ENCODE measurements at regions not wholly inside any gene's neighbourhood (a gene's known extent, or its start where the extent isn't known, plus 50 kb on each side); places are given as distances from the start of the nearest gene placed in this dataset.

DNA sequence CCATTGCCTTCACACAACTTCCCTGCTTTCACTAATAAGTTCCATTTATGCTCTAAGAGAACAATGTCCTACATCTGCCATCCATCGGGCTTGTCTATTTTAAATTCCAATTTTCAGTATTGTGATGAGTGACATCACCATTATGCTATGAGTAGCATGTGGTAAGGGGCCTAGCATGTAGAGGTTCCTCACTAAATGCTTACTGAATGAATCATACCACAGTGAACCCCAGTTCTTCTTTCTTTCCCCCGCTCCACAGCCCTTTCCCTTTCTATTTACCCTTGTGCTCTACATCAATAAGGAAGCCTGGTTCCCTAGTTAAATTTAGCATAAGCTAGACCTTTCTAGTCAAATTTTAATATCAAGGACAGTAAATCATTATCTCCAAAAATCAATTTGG lies 195.0 kb upstream of the RGS18 start:
- dilution Hi-C loops (cut with HindIII; ENCODE audit: low sequenced_read_pairs, unreplicated experiment), result no loop called here

More for the DNA sequence above, 195.0 kb upstream of the RGS18 start:
- ChIA-PET POLR2A (ENCODE audit: unreplicated experiment) (no interaction called here), CTCF (interaction anchor here (0.8 kb wide), 1 partner anchor 341 kb away, joined by 3 read pairs; no protein-coding TSS in a partner anchor)
- Histone ChIP-seq H3K56ac (ENCODE audit: extremely low read depth, insufficient read depth, low read length) (no peak overlapping the region), H2AK5ac (ENCODE audit: low read depth, low read length) (no peak overlapping the region), H3K4me1 (ENCODE audit: control insufficient read depth, insufficient read depth, low read length) (no peaks in the 10 kb centered on the region), H3K18ac (ENCODE audit: low read depth, low read length) (no peak overlapping the region), H2BK5ac (ENCODE audit: low read depth, low read length, poor library complexity, severe bottlenecking) (no peak overlapping the region), H3K27me3 (ENCODE audit: control insufficient read depth, insufficient read depth, low read length) (no peaks in the 10 kb centered on the region), H3K4me2 (ENCODE audit: low read depth, low read length) (peak overlapping the region; percentile 1; the same call in 1 of the 2 replicates), H3K36me3 (ENCODE audit: control insufficient read depth, insufficient read depth, low read length) (no peaks in the 10 kb centered on the region), H2BK120ac (ENCODE audit: low read depth, low read length) (no peak overlapping the region), H4K5ac (ENCODE audit: low read depth, low read length) (no peak overlapping the region), H4K20me1 (ENCODE audit: insufficient read depth, low read length) (no peaks in the 10 kb centered on the region), H3K23ac (ENCODE audit: low read depth, low read length) (no peak overlapping the region), H2BK15ac (ENCODE audit: low read depth, low read length) (no peak overlapping the region), H3K9me1 (ENCODE audit: insufficient read depth, low read length) (0 out of 2 replicates have a peak, but pooled peaks cover 3% of the 10 kb centered on the region), H4K8ac (ENCODE audit: low read depth in 2 of 2, low read length in 2 of 2) (peak overlapping the region in 1 of 2 experiments; percentile 8; a peak in 1 of 4 replicates), H3K79me1 (ENCODE audit: low read depth in 1 of 2, low read length in 2 of 2) (no peaks in the 10 kb centered on the region), H3K4ac (ENCODE audit: low read depth, low read length) (no peak overlapping the region), H3K14ac (replicated peaks; ENCODE audit: low read depth, low read length) (no peak overlapping the region), H3K4me3 (ENCODE audit: insufficient read depth, low read depth, low read length) (no peak overlapping the region), H3K27ac (ENCODE audit: insufficient read depth, low read length) (no peak overlapping the region), H2AFZ (replicated peaks; ENCODE audit: low read length, poor library complexity) (no peak overlapping the region), H2AK9ac (replicated peaks; ENCODE audit: low read depth, low read length, poor library complexity) (no peak overlapping the region), H4K91ac (ENCODE audit: insufficient read depth, low read depth, low read length) (no peak overlapping the region), H2BK20ac (ENCODE audit: low read depth, low read length) (no peak overlapping the region), H3K9me3 (ENCODE audit: control insufficient read depth, insufficient read depth, low read length) (no peaks in the 10 kb centered on the region), H3K9ac (ENCODE audit: low read depth, low read length) (no peak overlapping the region)
- intact Hi-C loops (cut with micrococcal nuclease) (no loop called here), in situ Hi-C loops (cut with MboI; ENCODE audit: low sequenced_read_pairs) (no loop called here)
- 80% methylated on average over 1 of the region's 2 CpGs; no CpG with 5 or more reads in 1 of the 2 experiments for WGBS, 2 experiments (ENCODE audit: extremely low coverage in 2 of 2, insufficient read length in 1 of 2)
- BruUV-seq (replicated peaks), result no TSS peak
- DNase-seq (peak; percentile 59), ATAC-seq (ENCODE audit: low read depth) (peak; percentile 40)
- TF ChIP-seq CHD1 (IDR thresholded peaks at IDR 0.05; ENCODE audit: low read depth, low read length) (no peak), POLR2A (IDR thresholded peaks at IDR 0.05; ENCODE audit: low read depth, low read length) (no peak), FOS (IDR thresholded peaks at IDR 0.05; ENCODE audit: low read depth, low read length) (no peak), MXI1 (IDR thresholded peaks at IDR 0.05; ENCODE audit: borderline replicate concordance, low read depth, low read length) (no peak), RAD21 (IDR thresholded peaks at IDR 0.05; ENCODE audit: low read length) (no peak), RCOR1 (IDR thresholded peaks at IDR 0.05; ENCODE audit: insufficient replicate concordance, low read length) (no peak), MAZ (IDR thresholded peaks at IDR 0.05; ENCODE audit: borderline replicate concordance, low read depth, low read length) (no peak), RFX5 (IDR thresholded peaks at IDR 0.05; ENCODE audit: low read depth, low read length) (no peak), NFE2L2 (IDR thresholded peaks at IDR 0.05; ENCODE audit: low read depth, low read length) (no peak), MAFK (IDR thresholded peaks at IDR 0.05; ENCODE audit: low read depth, low read length) (no peak), BHLHE40 (IDR thresholded peaks at IDR 0.05; ENCODE audit: low read depth, low read length) (no peak), SMC3 (IDR thresholded peaks at IDR 0.05; ENCODE audit: low read depth, low read length) (no peak), CEBPB (IDR thresholded peaks at IDR 0.05; ENCODE audit: low read depth, low read length) (no peak)
- TF ChIP-seq, protein P1, sequence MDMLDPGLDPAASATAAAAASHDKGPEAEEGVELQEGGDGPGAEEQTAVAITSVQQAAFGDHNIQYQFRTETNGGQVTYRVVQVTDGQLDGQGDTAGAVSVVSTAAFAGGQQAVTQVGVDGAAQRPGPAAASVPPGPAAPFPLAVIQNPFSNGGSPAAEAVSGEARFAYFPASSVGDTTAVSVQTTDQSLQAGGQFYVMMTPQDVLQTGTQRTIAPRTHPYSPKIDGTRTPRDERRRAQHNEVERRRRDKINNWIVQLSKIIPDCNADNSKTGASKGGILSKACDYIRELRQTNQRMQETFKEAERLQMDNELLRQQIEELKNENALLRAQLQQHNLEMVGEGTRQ (IDR thresholded peaks at IDR 0.05; ENCODE audit: low read depth, low read length), result no peak
- TF ChIP-seq, protein P2, sequence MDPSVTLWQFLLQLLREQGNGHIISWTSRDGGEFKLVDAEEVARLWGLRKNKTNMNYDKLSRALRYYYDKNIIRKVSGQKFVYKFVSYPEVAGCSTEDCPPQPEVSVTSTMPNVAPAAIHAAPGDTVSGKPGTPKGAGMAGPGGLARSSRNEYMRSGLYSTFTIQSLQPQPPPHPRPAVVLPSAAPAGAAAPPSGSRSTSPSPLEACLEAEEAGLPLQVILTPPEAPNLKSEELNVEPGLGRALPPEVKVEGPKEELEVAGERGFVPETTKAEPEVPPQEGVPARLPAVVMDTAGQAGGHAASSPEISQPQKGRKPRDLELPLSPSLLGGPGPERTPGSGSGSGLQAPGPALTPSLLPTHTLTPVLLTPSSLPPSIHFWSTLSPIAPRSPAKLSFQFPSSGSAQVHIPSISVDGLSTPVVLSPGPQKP (IDR thresholded peaks at IDR 0.05; ENCODE audit: borderline replicate concordance, low read depth, low read length), result no peak
- TF ChIP-seq, protein P3, sequence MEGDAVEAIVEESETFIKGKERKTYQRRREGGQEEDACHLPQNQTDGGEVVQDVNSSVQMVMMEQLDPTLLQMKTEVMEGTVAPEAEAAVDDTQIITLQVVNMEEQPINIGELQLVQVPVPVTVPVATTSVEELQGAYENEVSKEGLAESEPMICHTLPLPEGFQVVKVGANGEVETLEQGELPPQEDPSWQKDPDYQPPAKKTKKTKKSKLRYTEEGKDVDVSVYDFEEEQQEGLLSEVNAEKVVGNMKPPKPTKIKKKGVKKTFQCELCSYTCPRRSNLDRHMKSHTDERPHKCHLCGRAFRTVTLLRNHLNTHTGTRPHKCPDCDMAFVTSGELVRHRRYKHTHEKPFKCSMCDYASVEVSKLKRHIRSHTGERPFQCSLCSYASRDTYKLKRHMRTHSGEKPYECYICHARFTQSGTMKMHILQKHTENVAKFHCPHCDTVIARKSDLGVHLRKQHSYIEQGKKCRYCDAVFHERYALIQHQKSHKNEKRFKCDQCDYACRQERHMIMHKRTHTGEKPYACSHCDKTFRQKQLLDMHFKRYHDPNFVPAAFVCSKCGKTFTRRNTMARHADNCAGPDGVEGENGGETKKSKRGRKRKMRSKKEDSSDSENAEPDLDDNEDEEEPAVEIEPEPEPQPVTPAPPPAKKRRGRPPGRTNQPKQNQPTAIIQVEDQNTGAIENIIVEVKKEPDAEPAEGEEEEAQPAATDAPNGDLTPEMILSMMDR (conservative IDR thresholded peaks at IDR 0.05; ENCODE audit: low read depth, low read length), result no peak

All from IMR-90 (cell line).